Fibroblast of lung (primary cell): ENCODE measurements at regions not wholly inside any gene's neighbourhood (a gene's known extent, or its start where the extent isn't known, plus 50 kb on each side); places are given as distances from the start of the nearest gene placed in this dataset.

Experiments
- DNase-seq, 2 donors: peaks; one replicate each; pipeline versions ENCODE4 v3.0.0 to v3.0.0-alpha.2; 2010; ENCODE audit warnings: low read depth in 2 of 2
- H2AFZ ChIP-seq: 2 replicates; pipeline ENCODE4 v1.5.1; 2012; ENCODE audit warnings: low read length, control low read depth, inconsistent platforms
- H3K27ac ChIP-seq: 2 replicates; pipeline ENCODE4 v1.5.1; 2011; ENCODE audit warnings: low read length, control low read depth; ENCODE audit not compliant: insufficient read depth
- H3K27me3 ChIP-seq: 2 replicates; pipeline ENCODE4 v1.5.1; 2011; ENCODE audit warnings: mild to moderate bottlenecking, low read length; ENCODE audit not compliant: control insufficient read depth, insufficient read depth
- H3K36me3 ChIP-seq: 2 replicates; pipeline ENCODE4 v1.5.1; 2011; ENCODE audit warnings: low read length; ENCODE audit not compliant: control insufficient read depth, insufficient read depth
- H3K4me1 ChIP-seq: 2 replicates; pipeline ENCODE4 v1.5.1; 2011; ENCODE audit warnings: low read length; ENCODE audit not compliant: control insufficient read depth, insufficient read depth; ENCODE audit errors: extremely low read depth
- H3K4me2 ChIP-seq: 2 replicates; pipeline ENCODE4 v1.5.1; 2011; ENCODE audit warnings: low read length, control low read depth; ENCODE audit not compliant: insufficient read depth; ENCODE audit errors: extremely low read depth
- H3K4me3 ChIP-seq, 4 experiments: fragments of 200-600 bp in 1 of 4; sonication (generic) in 1 of 4; replicated peaks in 1 of 4; 2 replicates each; pipeline ENCODE4 v1.5.1; 2011 to 2016; ENCODE audit warnings: low read length in 4 of 4, low read depth in 3 of 4, mild to moderate bottlenecking in 3 of 4, control low read depth in 2 of 4, inconsistent platforms in 1 of 4, mixed read lengths in 1 of 4; ENCODE audit not compliant: insufficient read depth in 1 of 4; ENCODE audit errors: control extremely low read depth in 1 of 4
- H3K79me2 ChIP-seq: 2 replicates; pipeline ENCODE4 v1.5.1; 2012; ENCODE audit warnings: mild to moderate bottlenecking, low read length, inconsistent platforms; ENCODE audit not compliant: control insufficient read depth, insufficient read depth
- H3K9ac ChIP-seq: 2 replicates; pipeline ENCODE4 v1.5.1; 2011; ENCODE audit warnings: mild to moderate bottlenecking, low read length, control low read depth; ENCODE audit not compliant: insufficient read depth
- H3K9me3 ChIP-seq: 2 replicates; pipeline ENCODE4 v1.5.1; 2012; ENCODE audit warnings: low read depth, low read length; ENCODE audit not compliant: control insufficient read depth, insufficient read depth
- H4K20me1 ChIP-seq: 2 replicates; pipeline ENCODE4 v1.5.1; 2011; ENCODE audit warnings: low read length; ENCODE audit not compliant: control insufficient read depth, insufficient read depth; ENCODE audit errors: extremely low read depth
- EZH2 ChIP-seq: IDR thresholded peaks from 2 replicates; pipeline ENCODE4 v1.5.1; 2012; ENCODE audit warnings: low read length, control low read depth, mild to moderate bottlenecking; ENCODE audit errors: missing control alignments
- TF ChIP-seq, protein P1 (sequence below), 2 donors: IDR thresholded peaks in 1 of 2; conservative IDR thresholded peaks in 1 of 2; 1 replicate in 1 of 2; 2 replicates in 1 of 2; pipeline ENCODE4 v1.5.1; 2011 to 2012; ENCODE audit warnings: low read length in 2 of 2, control low read depth in 1 of 2, inconsistent platforms in 1 of 2, low read depth in 1 of 2, mild to moderate bottlenecking in 1 of 2

DNA sequence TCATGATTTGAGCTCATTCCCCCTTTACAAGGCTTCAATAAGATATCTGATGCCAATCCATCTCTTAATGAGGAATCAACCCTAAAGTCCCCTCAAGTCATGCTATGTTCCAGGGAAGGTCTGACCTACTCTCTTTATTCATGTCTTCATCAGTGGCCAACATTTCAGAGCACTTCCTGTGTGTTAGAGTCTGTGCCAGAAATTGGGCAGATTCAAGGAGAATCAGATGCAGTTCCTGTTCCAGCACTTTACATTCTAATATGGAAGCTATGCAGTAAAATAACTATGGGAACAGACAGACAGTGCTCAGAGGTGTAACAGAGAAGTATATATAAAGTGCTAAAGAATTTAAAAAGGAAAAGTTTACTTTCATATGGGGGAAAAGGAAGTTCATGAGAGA is 193.4 kb upstream of the NR4A3 start:
- H3K9me3 ChIP-seq, result no peaks in the 10 kb centered on the region
- H2AFZ ChIP-seq, result no peak overlapping the region
- no peak overlapping the region for H3K4me2 ChIP-seq
- DNase-seq, result no peak
- H4K20me1 ChIP-seq, result no peaks in the 10 kb centered on the region
- H3K36me3 ChIP-seq, result no peaks in the 10 kb centered on the region
- no peak overlapping the region for H3K4me3 ChIP-seq
- peaks cover 3% of the 10 kb centered on the region for H3K27me3 ChIP-seq
- H3K9ac ChIP-seq, result no peak overlapping the region
- TF ChIP-seq EZH2, result no peak
- TF ChIP-seq, protein P1, sequence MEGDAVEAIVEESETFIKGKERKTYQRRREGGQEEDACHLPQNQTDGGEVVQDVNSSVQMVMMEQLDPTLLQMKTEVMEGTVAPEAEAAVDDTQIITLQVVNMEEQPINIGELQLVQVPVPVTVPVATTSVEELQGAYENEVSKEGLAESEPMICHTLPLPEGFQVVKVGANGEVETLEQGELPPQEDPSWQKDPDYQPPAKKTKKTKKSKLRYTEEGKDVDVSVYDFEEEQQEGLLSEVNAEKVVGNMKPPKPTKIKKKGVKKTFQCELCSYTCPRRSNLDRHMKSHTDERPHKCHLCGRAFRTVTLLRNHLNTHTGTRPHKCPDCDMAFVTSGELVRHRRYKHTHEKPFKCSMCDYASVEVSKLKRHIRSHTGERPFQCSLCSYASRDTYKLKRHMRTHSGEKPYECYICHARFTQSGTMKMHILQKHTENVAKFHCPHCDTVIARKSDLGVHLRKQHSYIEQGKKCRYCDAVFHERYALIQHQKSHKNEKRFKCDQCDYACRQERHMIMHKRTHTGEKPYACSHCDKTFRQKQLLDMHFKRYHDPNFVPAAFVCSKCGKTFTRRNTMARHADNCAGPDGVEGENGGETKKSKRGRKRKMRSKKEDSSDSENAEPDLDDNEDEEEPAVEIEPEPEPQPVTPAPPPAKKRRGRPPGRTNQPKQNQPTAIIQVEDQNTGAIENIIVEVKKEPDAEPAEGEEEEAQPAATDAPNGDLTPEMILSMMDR (conservative IDR thresholded peaks at IDR 0.05 in 1 of 2, IDR thresholded peaks at IDR 0.05 in 1 of 2; ENCODE audit: low read depth in 1 of 2, low read length in 2 of 2), result no peak
- no peaks in the 10 kb centered on the region for H3K4me1 ChIP-seq
- no peaks in the 10 kb centered on the region for H3K79me2 ChIP-seq
- no peak overlapping the region for H3K27ac ChIP-seq

DNA sequence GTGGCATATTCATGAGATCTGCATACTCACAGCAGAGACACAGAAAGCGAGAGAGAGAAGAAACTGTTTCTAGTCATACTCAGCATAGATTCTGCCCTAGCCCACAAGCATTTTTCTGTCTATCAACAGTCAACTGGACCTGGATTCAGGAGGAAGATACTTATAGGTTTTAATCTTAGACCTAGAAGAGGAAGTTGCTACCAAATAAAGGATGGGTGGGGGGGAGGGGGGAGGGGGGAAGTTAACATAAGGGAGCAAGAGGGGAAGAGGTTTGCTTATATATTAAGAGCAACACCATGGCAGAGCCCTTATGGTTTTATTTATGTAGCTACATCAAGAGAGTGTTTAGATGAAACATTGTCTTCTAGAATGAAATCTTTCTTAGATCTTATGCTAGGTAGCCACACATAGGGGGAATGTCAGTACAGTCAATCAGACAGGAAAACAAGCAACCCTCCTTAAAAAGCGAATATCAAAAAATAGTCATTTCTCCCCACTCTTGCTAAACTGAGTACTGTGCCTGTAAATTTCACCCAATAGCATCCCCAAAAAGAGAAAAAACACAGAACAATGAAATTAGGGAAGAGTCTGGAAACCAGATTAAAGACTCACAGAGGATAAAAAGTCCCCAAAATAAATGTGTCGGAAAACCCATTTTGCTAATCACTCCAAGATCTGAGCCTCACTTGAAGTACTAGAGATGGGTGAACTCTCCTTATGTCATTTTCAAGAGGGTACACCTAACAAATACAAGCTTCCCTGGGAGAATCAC is 192.7 kb upstream of the NR4A3 start:
- Histone ChIP-seq H3K27ac (no peak overlapping the region), H3K4me3 (no peak overlapping the region), H3K27me3 (peaks cover 3% of the 10 kb centered on the region), H3K79me2 (no peaks in the 10 kb centered on the region), H4K20me1 (no peaks in the 10 kb centered on the region), H3K9me3 (no peaks in the 10 kb centered on the region), H3K4me2 (no peak overlapping the region), H2AFZ (no peak overlapping the region), H3K4me1 (no peaks in the 10 kb centered on the region), H3K36me3 (no peaks in the 10 kb centered on the region), H3K9ac (no peak overlapping the region)
- TF ChIP-seq, protein P1 (conservative IDR thresholded peaks at IDR 0.05 in 1 of 2, IDR thresholded peaks at IDR 0.05 in 1 of 2; ENCODE audit: low read depth in 1 of 2, low read length in 2 of 2), result no peak
- TF ChIP-seq EZH2, result no peak
- no peak for DNase-seq

GRCh38 chr9:99632349-99633038 is 189.2 kb upstream of the NR4A3 start:
- TF ChIP-seq EZH2, result no peak
- TF ChIP-seq, protein P1 (conservative IDR thresholded peaks at IDR 0.05 in 1 of 2, IDR thresholded peaks at IDR 0.05 in 1 of 2; ENCODE audit: low read depth in 1 of 2, low read length in 2 of 2), result no peak

More at GRCh38 chr9:99632349-99633038, 189.2 kb upstream of the NR4A3 start:
- H3K9me3 ChIP-seq, result no peaks in the 10 kb centered on the region
- H3K79me2 ChIP-seq, result no peaks in the 10 kb centered on the region
- no peak overlapping the region for H3K27ac ChIP-seq
- H3K4me3 ChIP-seq, result no peak overlapping the region
- no peak overlapping the region for H3K9ac ChIP-seq
- DNase-seq, result no peak
- H4K20me1 ChIP-seq, result no peaks in the 10 kb centered on the region
- no peak overlapping the region for H3K4me2 ChIP-seq
- no peaks in the 10 kb centered on the region for H3K4me1 ChIP-seq
- no peak overlapping the region for H2AFZ ChIP-seq
- H3K36me3 ChIP-seq, result no peaks in the 10 kb centered on the region
- H3K27me3 ChIP-seq, result peaks cover 3% of the 10 kb centered on the region
